ENCODE measurements at regions not wholly inside any gene's neighbourhood (a gene's known extent, or its start where the extent isn't known, plus 50 kb on each side); places are given as distances from the start of the nearest gene placed in this dataset.
"Not testable (repeated sequence)": the region's sequence is repeated elsewhere in the genome, so short reads cannot be mapped to it uniquely, and the experiment has no call there.

- TF ChIP-seq POLR2A (IDR thresholded peaks at IDR 0.05; ENCODE audit: low read depth, low read length); CTCF (conservative IDR thresholded peaks at IDR 0.05; ENCODE audit: low read depth, low read length); ELK1 (IDR thresholded peaks at IDR 0.05; ENCODE audit: borderline replicate concordance, low read depth, low read length); USF2 (IDR thresholded peaks at IDR 0.05; ENCODE audit: low read depth, low read length); RAD21 (IDR thresholded peaks at IDR 0.05; ENCODE audit: low read length): not testable (repeated sequence)
- TF ChIP-seq CEBPB (IDR thresholded peaks at IDR 0.05; ENCODE audit: low read depth, low read length) = 0 out of 2 replicates have a peak, but pooled peaks have one; percentile 7
Measured at GRCh38 chr18:106868-107384, 51.4 kb upstream of the USP14 start.
